Brain pericyte (primary cell): ENCODE measurements at regions not wholly inside any gene's neighbourhood (a gene's known extent, or its start where the extent isn't known, plus 50 kb on each side); places are given as distances from the start of the nearest gene placed in this dataset.
"Not testable (repeated sequence)": the region's sequence is repeated elsewhere in the genome, so short reads cannot be mapped to it uniquely, and the experiment has no call there.

Experiments used
- DNase-seq: peaks from one replicate; pipeline ENCODE4 v3.0.0-alpha.2; 2012; ENCODE audit warnings: low read depth, low spot score

DNA sequence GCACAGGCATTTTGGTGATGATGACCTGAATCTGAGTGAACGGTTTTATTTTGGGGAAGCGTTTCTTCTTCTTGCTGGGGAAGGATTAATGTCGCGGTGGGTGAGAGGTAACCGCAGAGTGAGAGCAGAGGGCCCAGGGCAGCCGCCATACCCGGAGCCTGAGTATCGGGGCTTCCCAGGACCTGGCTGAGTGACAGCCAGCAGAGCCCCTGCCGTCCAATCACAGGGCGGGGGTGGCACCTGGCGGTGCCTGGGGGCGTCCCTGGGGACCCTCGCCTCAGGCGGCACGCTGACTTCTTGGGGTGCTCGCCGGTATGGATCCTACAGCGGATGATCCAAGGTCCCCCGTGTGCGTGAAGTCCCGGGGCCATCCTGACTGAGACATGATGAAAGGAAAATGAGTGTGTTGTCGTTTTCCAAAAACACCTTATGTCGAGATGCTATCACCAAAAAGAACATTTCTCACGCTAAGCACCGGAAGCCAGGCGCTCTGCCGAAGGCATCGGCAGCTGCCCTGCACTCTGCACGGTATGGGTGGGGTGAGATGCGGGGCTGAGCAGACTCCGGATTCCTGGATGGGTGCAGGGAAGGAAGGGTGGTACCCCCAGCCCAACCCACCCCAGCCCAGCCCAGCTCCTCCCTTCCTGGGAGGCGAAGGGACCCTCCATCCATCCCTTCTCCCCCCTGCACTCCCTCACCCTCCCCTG lies 227.9 kb upstream of the SHH start:
- no peak for DNase-seq

DNA sequence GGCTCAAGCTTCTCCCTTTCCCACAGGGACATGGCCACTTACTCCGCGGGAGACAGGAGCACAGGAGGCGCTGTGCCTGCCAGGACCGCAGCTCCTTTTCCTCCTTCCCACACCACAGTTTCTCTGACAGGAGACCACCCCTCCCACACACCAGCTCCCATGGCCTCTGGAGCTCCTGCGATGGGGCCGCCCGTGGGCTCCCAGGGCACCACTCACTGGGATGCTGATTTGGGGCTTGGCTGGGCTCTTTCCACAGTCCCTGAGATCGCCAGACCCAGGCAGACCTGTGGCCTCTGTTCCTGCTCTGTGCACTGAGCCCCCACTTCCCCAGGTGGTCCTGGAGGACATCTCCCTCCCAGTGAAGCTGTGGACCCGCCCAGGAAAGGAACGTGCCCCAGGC lies 226.9 kb upstream of the SHH start:
- no peak for DNase-seq

DNA sequence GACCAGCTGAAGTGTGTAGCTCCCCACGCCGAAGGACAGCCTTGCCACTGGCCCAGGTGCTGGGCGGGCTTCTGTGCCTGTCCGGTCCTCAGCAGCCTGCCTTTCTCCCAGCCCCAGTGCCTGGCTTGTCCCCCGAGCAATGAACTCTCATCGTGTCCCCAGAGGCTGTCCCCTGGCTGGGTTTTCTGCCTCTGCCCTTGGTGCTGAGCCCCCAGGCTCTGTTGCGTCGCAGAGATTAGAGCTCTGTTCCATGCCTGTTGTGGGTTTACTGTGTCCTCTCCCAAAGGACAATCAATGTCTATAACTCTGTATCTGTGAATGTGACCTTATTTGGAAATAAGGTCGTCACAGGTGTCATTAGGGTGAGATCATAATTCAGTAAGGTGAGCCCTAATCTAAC lies 226.1 kb upstream of the SHH start:
- no peak for DNase-seq

DNA sequence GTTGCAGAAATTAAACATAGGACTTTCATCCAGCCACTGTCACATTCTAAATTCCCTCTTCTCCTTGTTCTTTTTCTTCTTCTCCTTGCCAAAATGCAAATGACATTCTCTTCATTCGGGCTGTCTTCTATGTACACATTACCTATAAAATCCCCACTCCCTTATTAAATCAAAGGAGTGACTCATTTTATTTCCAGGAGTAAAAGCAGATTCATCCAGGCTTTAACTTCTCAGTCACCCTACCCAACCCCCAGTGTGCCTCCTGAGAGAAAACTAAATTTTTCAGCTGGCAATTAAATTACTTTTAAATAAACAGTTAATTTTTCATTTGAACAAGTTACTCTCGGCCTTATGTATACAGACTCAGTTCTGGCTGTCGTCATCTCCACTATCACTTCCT lies 223.9 kb upstream of the SHH start:
- DNase-seq: no peak

DNA sequence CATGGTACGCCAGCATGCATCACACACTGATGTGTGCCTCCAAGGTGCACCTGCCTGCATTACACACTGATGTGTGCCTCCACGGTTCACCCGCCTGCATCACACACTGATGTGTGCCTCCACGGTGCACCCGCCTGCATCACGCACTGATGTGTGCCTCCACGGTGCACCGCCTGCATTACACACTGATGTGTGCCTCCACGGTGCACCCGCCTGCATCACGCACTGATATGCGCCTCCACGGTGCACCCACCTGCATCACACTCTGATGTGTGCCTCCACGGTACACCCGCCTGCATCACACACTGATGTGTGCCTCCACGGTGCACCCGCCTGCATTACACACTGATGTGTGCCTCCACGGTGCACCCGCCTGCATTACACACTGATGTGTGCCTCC lies 223.1 kb upstream of the SHH start:
- not testable (repeated sequence) for DNase-seq

DNA sequence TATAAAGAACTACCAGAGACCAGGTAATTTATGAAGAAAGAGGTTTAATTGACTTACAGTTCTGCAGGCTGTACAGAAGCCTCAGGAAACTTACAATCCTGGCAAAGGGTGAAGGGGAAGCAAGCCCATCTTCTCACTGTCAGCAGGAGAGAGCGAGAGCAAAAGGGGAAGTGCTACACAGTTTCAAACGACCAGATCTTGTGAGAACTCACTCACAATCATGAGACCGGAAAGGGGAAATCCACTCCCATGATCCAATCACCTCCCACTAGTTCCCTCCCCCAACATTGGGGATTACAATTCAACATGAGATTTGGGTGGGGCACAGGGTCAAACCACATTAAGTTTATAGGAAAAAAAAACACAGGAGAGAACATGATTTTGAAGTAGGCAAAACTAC lies 222.1 kb upstream of the SHH start:
- no peak for DNase-seq

DNA sequence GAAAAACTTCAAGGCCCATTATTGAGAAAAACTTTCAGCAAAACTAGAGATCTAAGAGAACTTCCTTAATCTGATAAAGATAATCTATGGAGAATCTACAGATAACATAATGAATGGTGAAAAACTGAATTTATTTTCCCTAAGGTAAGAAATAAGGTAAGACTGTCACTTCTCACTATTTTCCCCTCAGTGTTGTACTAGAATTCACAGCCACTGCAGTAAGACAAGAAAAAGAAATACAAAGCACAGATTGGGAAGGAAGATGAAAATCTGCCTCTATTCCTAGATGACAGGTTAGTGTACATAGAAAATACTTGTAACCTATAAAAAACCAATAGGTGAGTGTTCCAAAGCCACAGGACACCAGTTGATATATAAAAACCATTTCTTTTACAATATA lies 220.7 kb upstream of the SHH start:
- DNase-seq: no peak

DNA sequence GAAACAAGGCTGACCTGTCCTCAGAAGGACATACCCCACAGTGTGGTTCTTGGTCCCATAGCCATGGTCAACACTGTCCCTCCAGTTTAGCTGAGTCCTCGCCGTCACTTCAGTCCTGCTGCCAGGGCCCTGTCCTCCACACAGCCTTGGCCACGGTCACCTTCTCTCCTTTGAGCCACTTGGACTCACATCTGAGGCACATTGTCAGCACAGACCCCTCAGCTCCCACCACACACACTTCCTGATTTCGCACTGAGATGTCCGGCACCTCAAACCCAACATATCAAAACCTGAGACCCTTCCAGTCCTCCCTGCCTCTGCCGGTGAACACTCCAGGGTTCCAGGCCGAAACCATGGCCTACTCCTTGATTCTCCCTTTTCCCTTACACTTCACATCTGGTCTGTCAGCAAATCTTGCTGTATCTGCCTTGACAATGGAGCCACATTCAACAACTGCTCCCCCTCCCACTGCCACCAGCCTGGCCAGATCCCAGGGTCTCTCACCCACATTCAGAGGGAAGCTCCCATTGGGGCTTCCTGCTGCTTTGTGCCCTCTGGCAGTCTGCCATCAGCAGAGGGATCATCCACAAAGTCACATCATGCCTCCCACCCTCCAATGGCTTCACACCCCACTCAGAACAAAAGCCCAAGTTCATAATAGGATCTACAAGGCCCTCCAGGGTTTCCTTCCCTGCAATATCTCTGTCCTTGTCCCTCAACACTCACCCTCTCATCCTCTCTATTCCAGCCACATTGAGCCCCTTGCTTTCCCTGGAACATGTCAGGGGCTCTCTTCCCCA lies 219.6 kb upstream of the SHH start:
- DNase-seq: no peak

DNA sequence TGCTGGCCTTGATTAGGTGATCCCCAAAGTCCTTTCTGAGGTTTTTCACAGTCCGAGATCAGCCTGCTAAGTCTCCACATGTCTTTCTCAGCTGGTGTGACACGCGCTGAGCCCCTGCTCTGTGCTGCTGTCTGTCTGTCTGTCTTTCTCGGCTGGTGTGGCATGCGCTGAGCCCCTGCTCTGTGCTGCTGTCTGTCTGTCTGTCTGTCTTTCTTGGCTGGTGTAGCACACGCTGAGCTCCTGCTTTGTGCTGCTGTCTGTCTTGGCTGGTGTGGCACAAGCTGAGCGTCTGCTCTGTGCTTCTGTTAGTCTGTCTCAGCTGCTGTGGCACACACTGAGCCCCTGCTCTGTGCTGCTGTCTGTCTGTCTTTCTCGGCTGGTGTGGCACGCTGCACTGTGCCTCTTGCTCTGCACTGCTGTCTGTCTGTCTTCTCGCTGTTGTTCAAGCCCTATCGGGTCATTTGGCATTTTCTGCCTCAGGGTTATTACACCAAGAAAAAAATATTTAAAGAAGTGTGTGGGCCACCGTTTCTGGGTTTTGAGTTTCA lies 217.3 kb upstream of the SHH start:
- no peak for DNase-seq

DNA sequence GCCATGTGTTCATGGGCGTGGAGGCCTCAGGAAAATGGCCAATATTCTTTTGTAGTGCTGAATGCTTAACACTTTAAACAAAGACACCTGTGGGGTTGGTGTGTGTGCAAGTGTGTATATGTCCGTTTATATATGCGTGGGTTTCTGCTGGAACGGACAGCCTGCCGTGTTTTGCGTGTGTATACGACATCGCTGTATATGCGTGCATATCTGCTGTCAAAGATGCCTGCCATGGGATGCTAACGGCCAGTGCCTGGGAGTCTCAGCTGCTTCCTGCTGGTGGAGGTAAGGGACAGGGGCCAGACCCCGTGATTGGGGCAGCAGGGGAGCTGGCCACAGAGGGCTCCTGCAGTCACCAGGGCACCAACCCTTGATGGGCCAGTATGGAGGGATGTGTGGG lies 216.3 kb upstream of the SHH start:
- no peak for DNase-seq

DNA sequence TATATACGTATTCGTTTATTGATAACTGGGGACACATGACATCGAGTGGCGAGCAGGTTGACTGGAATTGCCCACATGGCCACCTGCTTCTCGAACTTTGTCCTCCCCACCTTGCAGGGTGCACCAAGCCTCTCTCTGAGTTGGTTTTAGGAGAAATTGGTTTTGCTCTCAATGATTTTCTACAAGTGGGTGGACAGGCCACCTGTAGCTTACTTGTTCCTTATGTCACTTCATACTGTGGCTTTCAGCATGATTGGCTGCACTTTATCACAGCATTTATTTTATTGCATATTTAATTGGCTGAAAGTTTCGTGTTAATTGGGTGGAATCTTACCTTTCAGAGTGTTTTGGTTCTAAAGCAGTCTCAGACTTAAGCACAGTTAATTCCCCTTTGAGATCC lies 215.6 kb upstream of the SHH start:
- no peak for DNase-seq

DNA sequence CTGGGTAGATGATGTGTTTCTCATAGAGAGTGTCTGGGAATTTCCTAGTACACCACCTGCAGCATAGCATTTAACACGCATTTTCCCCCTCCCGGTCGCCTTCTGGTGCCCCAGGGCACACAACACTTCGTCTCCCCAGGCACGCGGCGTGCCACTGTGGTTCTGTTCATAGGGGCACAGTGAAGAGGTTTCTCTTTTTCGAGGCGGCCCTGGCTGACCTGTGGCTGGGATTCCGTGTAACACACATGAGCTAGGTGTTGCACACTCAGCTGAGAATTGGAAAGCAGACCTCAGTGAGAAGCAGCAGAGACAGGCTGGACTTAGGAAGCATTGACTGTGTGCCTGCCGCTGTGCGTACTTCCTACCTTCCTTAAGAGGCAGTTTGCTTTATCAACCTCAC lies 214.3 kb upstream of the SHH start:
- no peak for DNase-seq

DNA sequence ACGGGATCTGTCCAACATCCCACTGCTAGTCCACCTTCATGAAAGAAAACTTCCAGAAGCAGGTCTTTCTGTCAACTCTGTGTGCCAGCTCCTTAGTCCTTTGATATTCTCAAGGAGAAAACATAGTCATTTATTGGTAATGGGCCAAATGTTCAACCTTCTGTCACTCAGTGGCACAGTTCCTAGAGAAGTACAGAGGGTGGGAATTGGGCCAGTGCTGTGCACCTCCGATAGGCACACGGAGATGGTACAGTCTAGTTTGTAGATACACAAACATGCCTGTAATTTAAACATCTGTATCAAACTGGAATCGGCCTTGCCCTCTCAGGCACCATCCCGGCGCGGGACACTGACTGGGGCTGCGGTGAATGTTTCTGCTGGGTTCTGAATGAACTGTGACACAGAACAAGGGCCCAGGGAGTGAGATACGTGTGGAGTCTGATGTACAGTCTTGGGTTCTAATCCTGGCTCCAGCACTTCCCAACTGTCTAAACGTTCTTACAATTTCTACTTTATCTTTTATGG lies 213.9 kb upstream of the SHH start:
- no peak for DNase-seq

DNA sequence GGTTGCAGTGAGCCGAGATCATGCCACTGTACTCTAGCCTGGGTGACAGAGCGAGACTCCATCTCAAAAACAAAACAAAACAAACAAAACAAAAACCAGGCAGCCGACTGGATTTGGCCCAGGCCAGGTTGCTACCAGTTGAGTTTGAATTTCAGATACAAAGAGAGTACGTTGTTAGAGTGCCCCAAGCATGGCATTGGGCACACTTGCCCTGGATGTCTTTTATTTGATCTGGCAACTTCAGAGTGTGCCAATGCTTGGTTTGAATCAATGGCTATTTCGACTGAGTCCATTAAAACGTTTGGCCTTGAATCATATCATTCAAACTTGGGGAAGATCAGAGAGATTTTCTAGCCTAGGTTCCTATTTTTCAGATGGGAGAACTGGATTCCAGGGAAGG lies 213.4 kb upstream of the SHH start:
- DNase-seq: no peak

DNA sequence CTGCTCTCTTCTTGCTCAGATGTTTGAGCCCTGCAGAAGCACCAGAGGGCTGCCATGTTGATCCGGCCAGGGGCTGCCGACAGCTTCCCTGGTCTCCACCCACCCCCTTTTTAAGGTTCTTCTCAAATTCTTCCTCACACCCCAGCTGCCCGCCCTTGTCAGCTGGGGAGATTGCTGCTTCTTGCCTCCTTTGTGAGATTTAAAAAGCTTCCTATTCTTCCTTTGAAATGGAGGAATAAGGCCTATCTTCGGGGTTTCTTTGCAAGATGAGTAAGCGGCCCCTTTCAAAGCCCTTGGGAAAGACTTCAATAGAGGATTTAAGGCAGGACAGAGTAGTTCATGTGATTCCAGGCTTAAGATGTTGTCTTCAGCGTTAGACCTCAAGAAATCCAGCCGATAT lies 211.9 kb upstream of the SHH start:
- DNase-seq: no peak

DNA sequence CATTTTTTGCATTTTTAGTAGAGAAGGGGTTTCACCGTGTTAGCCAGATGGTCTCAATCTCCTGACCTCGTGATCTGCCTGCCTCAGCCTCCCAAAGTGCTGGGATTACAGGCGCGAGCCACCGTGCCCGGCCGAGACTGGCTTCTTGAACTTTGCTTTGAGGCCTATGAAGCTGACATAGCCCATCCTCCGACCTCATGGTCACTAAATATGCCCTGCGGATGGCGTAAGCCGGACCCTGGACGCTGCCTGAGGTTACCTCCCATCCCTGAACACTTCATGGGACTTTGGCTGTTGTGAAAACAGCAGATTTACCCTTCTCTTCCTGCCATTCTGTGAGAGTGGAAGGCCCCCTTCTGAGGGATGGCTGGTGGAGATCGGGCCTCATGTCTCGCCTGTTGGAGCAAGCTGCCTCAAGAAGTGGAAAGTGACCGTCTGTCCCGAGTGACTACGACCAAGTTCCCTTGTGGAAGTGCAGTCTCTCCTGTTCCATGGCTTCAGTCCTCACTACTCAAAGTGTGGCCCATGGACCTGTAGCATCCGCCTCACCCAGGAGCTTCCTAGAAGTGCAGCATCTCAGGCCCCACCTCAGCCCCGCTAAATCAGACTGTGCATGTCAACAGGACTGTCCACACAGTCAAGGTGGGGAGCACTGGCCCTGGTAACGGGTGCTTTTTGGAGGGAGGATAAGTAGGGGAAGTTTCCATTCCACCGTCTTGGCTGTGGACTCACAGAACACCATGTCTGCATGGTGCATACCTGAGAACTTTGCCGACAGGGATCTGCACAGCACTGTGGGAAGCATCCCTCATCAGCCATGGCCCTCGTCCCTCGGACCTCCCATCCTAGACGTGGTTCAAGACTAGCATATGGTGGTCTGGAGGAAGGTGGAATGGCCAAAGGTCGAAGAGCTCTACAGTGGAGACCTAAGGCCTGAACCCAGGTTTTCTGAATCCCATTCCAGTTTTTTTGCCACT lies 210.5 kb upstream of the SHH start:
- DNase-seq: no peak

DNA sequence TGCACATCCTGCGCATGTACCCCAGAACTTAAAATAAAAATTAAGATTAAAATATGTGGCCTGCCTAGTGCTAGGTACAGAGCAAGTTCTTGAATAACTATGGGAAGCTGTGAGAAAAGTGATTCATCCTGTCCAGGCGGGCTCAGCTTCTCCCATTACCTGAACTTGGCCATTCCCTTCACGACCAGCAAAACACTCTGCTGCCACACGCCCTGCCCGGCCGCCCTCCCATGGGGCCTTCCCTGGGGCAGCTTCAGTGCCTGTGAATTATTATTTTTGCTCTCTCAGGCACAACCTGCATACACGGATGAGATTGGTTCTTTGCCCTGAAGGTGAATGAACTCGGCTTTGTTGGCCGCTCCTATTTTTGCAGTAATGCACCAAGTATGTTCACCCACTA lies 209.2 kb upstream of the SHH start:
- DNase-seq: no peak

DNA sequence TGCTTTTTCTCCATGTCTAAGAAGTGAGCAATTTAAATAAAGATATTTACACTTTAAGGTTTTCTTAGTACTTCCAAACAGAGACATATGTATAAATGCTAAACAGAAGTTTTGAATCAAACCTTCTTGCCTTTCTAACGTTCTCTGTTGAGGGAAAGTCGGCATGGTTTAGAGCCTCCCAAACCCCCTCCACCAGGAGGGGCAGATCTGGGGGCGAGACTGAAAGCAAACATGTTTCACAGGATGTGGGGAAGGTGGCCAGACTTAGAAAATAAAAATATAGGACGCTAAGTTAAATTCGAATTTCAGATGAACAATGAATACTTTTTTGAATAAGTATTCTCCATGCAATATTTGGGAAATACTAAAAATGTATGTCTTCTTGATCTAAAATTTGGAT lies 208.3 kb upstream of the SHH start:
- DNase-seq: no peak

DNA sequence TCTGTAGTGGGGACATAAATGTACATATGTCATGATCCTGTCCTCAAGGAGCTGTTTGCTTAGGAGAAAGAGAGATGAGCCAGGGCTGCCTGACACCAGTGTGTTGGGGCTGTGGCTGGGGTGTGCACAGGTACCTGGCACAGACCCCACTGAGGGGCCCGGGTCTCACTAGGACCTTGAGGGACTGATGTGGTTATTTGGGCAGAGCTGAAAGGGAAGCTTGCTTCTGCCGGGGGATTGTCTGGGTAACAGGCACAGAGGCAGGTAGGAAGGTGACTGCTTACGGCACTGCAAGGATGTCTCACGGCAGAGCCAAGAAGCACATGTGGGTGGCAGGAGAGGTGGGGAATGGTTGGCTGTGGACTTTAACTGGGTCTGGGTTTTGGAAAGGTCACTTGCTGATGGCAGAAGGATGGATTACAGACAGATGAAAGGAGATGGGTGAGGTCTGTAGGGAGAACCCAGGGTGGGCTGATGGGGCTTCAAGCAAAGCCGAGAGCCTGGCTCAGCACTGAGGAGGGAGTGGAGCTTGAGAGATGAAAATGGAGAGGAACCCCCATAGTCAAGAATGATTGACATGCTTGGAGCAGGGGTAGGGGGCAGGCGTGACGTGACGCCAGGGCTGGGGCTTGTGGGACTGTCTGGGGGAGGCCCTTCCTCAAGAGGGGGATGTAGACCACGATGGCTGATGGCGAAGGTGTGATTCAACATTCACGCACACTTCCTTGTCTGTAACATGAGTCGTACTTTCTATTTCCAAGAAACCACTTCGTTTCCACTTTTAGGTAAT lies 207.7 kb upstream of the SHH start:
- DNase-seq: no peak

DNA sequence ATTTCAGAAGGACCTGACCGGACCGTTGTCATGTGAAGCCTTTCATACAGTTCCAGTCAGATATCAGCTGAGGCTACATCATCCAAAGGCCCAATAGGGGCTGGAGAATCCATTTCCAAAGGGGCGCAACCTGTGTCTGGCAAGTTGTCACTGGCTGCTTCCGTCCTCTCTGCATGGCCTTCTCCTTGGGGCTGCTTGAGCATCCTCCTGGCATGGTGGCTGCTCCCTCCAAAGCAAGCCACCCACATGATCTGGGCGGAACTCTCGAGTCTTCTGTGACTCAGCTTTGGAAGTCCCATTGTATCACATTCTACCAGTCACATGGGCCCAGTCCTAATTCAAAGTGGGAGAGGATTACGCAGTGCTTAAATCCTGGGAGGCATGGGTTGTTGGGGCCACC lies 207.0 kb upstream of the SHH start:
- no peak for DNase-seq
